CD4-positive, alpha-beta T cell (primary cell): ENCODE measurements at regions not wholly inside any gene's neighbourhood (a gene's known extent, or its start where the extent isn't known, plus 50 kb on each side); places are given as distances from the start of the nearest gene placed in this dataset.

Experiments used
- ATAC-seq: fragments of 200-7000 bp; cut with Tn5 transposase; one replicate; pipeline ENCODE4 v1.10.0; 2022; ENCODE audit warnings: mild to moderate bottlenecking; ENCODE audit not compliant: poor library complexity
- CTCF ChIA-PET: fragments of 350-600 bp; sonication (Branson Sonifier 250); formaldehyde crosslinking; loops from one replicate; lab custom pipeline; 2021; ENCODE audit warnings: antibody characterized with exemption, inconsistent platforms; lab: Charles Lee
- POLR2A ChIA-PET: fragments of 350-600 bp; sonication (Branson Sonifier 250); formaldehyde crosslinking; loops from one replicate; lab custom pipeline; 2021; ENCODE audit warnings: antibody characterized with exemption, inconsistent platforms; lab: Charles Lee
- DNase-seq, 14 experiments: peaks; one replicate each; pipeline ENCODE4 v3.0.0-alpha.2; 2013 to 2020; ENCODE audit warnings: mixed read lengths in 2 of 14
- H3K27ac ChIP-seq, 2 donors: one replicate each; pipeline versions ENCODE4 v1.5.1 to v1.7.0; 2013; ENCODE audit warnings: low read length in 2 of 2, low read depth in 1 of 2, mild to moderate bottlenecking in 1 of 2
- H3K27me3 ChIP-seq, 2 experiments: 1 replicate in 1 of 2; 2 replicates in 1 of 2; pipeline versions ENCODE4 v1.6.1 to v1.7.0; 2013; ENCODE audit warnings: low read length in 2 of 2, control low read depth in 1 of 2, mild to moderate bottlenecking in 1 of 2, moderate library complexity in 1 of 2; ENCODE audit not compliant: insufficient read depth in 2 of 2, control insufficient read depth in 1 of 2
- H3K36me3 ChIP-seq: one replicate; pipeline ENCODE4 v1.6.1; 2013; ENCODE audit warnings: low read length, control low read depth; ENCODE audit not compliant: insufficient read depth
- H3K4me1 ChIP-seq: one replicate; pipeline ENCODE4 v1.6.1; 2013; ENCODE audit warnings: low read length, control low read depth; ENCODE audit not compliant: insufficient read depth
- H3K4me3 ChIP-seq: one replicate; pipeline ENCODE4 v1.5.1; 2013; ENCODE audit warnings: mild to moderate bottlenecking, low read length, moderate library complexity
- H3K9me3 ChIP-seq, 2 experiments: 1 replicate in 1 of 2; 2 replicates in 1 of 2; pipeline versions ENCODE4 v1.6.1 to v1.7.0; 2013; ENCODE audit warnings: low read length in 2 of 2, mild to moderate bottlenecking in 2 of 2, control low read depth in 1 of 2, moderate library complexity in 1 of 2; ENCODE audit not compliant: control insufficient read depth in 1 of 2, insufficient read depth in 1 of 2
- H3K27ac Mint-ChIP-seq: one replicate; pipeline ENCODE4 v1.8.0; 2020; ENCODE audit warnings: mixed read lengths
- H3K27me3 Mint-ChIP-seq: one replicate; pipeline ENCODE4 v1.8.0; 2021; ENCODE audit warnings: mixed read lengths
- H3K36me3 Mint-ChIP-seq: one replicate; pipeline ENCODE4 v1.8.0; 2021; ENCODE audit warnings: low read depth, mixed read lengths
- H3K4me1 Mint-ChIP-seq: one replicate; pipeline ENCODE4 v1.8.0; 2021; ENCODE audit warnings: low read depth, mixed read lengths
- H3K4me3 Mint-ChIP-seq: one replicate; pipeline ENCODE4 v1.8.0; 2020; ENCODE audit warnings: mild to moderate bottlenecking, mixed read lengths
- H3K9me3 Mint-ChIP-seq: one replicate; pipeline ENCODE4 v1.8.0; 2020; ENCODE audit warnings: mixed read lengths
- CTCF ChIP-seq: fragments of 200-600 bp; IDR thresholded peaks from one replicate; pipeline ENCODE4 v1.8.0; 2022; ENCODE audit warnings: antibody characterized with exemption, mild to moderate bottlenecking
- intact Hi-C, 2 experiments: fragments of 100-400 bp; cut with DNase I in 1 of 2; cut with micrococcal nuclease in 1 of 2; formaldehyde crosslinking; loops; one replicate each; pipeline versions ENCODE4 v1.15.1 to v1.9.0; 2023 to 2025; cut with DNase I, micrococcal nuclease

GRCh38 chr4:43146198-43146597 is 253.7 kb downstream of the GRXCR1 start:
- Mint-ChIP-seq H3K36me3 (no peaks in the 10 kb centered on the region), H3K4me1 (no peaks in the 10 kb centered on the region), H3K27me3 (no peaks in the 10 kb centered on the region), H3K9me3 (peaks cover 8% of the 10 kb centered on the region), H3K27ac (no peak overlapping the region), H3K4me3 (no peak overlapping the region)
- DNase-seq (no peak), ATAC-seq (no peak)
- Histone ChIP-seq H3K27ac (no peak overlapping the region), H3K27me3 (no peaks in the 10 kb centered on the region), H3K36me3 (no peaks in the 10 kb centered on the region), H3K9me3 (no peaks in the 10 kb centered on the region), H3K4me1 (no peaks in the 10 kb centered on the region), H3K4me3 (no peak overlapping the region)
- POLR2A ChIA-PET = no interaction called here
- intact Hi-C loops = no loop called here
- TF ChIP-seq CTCF = no peak
- CTCF ChIA-PET = no interaction called here

GRCh38 chr4:43148481-43148880 is 256.0 kb downstream of the GRXCR1 start:
- Mint-ChIP-seq H3K4me3 (no peak overlapping the region), H3K27me3 (no peaks in the 10 kb centered on the region), H3K4me1 (no peaks in the 10 kb centered on the region), H3K9me3 (peaks cover 8% of the 10 kb centered on the region), H3K27ac (no peak overlapping the region), H3K36me3 (no peaks in the 10 kb centered on the region)
- no peak for TF ChIP-seq CTCF
- ATAC-seq (no peak), DNase-seq (no peak)
- Histone ChIP-seq H3K4me3 (no peak overlapping the region), H3K36me3 (no peaks in the 10 kb centered on the region), H3K9me3 (no peaks in the 10 kb centered on the region), H3K27ac (no peak overlapping the region), H3K4me1 (no peaks in the 10 kb centered on the region), H3K27me3 (no peaks in the 10 kb centered on the region)
- ChIA-PET CTCF (no interaction called here), POLR2A (no interaction called here)
- intact Hi-C loops = no loop called here

GRCh38 chr4:43163101-43163792 is 270.7 kb downstream of the GRXCR1 start:
- Histone ChIP-seq H3K9me3 (no peaks in the 10 kb centered on the region), H3K4me3 (no peak overlapping the region), H3K27ac (no peak overlapping the region), H3K36me3 (no peaks in the 10 kb centered on the region), H3K4me1 (no peaks in the 10 kb centered on the region), H3K27me3 (no peaks in the 10 kb centered on the region)
- POLR2A ChIA-PET = no interaction called here
- ATAC-seq (no peak), DNase-seq (no peak)
- TF ChIP-seq CTCF = no peak
- CTCF ChIA-PET = no interaction called here
- no peak overlapping the region for H3K27ac Mint-ChIP-seq
- no peak overlapping the region for H3K4me3 Mint-ChIP-seq
- H3K36me3 Mint-ChIP-seq = no peaks in the 10 kb centered on the region
- intact Hi-C loops = no loop called here
- H3K27me3 Mint-ChIP-seq = no peaks in the 10 kb centered on the region
- H3K9me3 Mint-ChIP-seq = peaks cover 4% of the 10 kb centered on the region
- H3K4me1 Mint-ChIP-seq = no peaks in the 10 kb centered on the region
